ENCODE measurements at regions not wholly inside any gene's neighbourhood (a gene's known extent, or its start where the extent isn't known, plus 50 kb on each side); places are given as distances from the start of the nearest gene placed in this dataset.

DNA sequence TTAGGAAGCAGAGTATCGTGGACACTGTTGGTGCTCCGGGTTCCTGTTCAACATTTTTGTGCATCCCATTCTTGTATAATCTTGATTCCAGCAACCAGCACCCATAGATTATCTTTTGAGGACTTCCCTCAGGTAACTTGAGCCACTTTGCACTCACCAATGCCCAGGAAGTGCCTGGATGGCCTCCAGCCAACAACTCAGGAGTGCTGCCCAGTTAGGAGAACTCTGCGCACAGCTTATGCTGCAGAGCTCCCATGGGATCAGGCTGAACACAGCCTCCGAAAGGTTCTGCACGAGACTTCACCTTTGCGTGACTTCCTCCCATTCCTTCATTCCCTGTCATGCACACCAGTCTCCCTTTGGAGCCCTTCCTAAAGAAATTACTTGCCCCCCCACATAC lies 64.3 kb upstream of the LRRN1 start:
- TF ChIP-seq POLR2A (IDR thresholded peaks at IDR 0.05; ENCODE audit: low read length) (no peak), GATA1 (IDR thresholded peaks at IDR 0.05; ENCODE audit: low read depth, low read length) (no peak)
